WERI-Rb-1 (cell line): ENCODE measurements at regions not wholly inside any gene's neighbourhood (a gene's known extent, or its start where the extent isn't known, plus 50 kb on each side); places are given as distances from the start of the nearest gene placed in this dataset.

ENCODE experiments used
- DNase-seq: peaks from one replicate; pipeline ENCODE4 v3.0.0-alpha.2; 2020
- H3K27ac ChIP-seq: fragments of 250-450 bp; sonication (Bioruptor Pico); 2 replicates; pipeline ENCODE4 v1.5.1; 2020; ENCODE audit warnings: mild to moderate bottlenecking, moderate library complexity
- H3K27me3 ChIP-seq: fragments of 250-450 bp; sonication (Bioruptor Pico); 2 replicates; pipeline ENCODE4 v1.5.1; 2021; ENCODE audit warnings: mild to moderate bottlenecking, low read depth, moderate library complexity; ENCODE audit not compliant: insufficient read depth, severe bottlenecking
- H3K36me3 ChIP-seq: fragments of 250-450 bp; sonication (Bioruptor Pico); 2 replicates; pipeline ENCODE4 v1.5.1; 2020; ENCODE audit warnings: mild to moderate bottlenecking, moderate library complexity
- H3K4me3 ChIP-seq: 2 replicates; pipeline ENCODE4 v1.5.1; 2011; ENCODE audit warnings: low read depth, mild to moderate bottlenecking, control low read depth, low read length
- H3K9me3 ChIP-seq: fragments of 250-450 bp; sonication (Bioruptor Pico); 2 replicates; pipeline ENCODE4 v1.5.1; 2021; ENCODE audit warnings: mild to moderate bottlenecking, moderate library complexity; ENCODE audit not compliant: severe bottlenecking
- CTCF ChIP-seq: IDR thresholded peaks from 2 replicates; pipeline ENCODE4 v1.5.1; 2011; ENCODE audit warnings: low read depth, mild to moderate bottlenecking, control low read depth, inconsistent platforms, low read length

DNA sequence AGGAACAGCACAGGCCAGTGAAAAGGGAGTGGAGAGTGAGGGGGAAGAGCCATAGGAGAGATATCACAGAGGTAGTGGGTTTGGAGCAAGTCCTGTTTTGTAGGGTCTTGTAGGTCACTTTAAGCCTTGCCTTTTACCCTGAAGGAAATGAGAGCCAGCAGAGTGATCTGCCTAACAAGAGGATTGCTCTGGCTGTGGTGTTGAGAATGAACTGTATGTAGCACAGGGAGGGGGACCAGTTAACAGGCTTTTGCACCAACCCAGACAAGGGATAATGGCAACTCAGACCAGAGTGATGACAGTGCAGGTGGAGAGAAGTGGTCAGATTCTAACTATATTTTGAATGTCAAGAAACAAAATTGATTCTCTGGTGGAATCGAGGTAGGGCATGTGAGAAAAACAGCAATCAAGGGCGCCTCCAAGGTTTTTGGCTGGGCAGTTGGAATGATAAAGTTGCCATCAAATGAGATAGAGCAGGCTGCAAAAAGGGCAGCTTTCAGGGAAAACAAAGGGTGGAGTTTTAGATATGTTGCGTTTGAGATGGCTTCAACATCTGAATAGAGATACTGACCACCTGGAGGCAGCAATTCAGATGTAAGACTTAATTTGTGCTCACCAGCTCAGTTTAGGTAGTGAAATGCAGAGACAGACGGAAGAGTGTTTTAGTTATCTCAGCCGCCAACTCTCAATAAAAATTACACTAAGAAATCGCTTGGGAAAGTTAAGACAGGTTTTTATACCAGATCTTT, 134.4 kb upstream of the BTBD3 start:
- no peak for TF ChIP-seq CTCF
- Histone ChIP-seq H3K4me3 (no peak overlapping the region), H3K27ac (no peak overlapping the region), H3K27me3 (no peaks in the 10 kb centered on the region), H3K9me3 (peaks cover 2% of the 10 kb centered on the region), H3K36me3 (no peaks in the 10 kb centered on the region)
- no peak for DNase-seq

- Histone ChIP-seq H3K27ac (no peak overlapping the region), H3K4me3 (no peak overlapping the region), H3K36me3 (no peaks in the 10 kb centered on the region), H3K27me3 (no peaks in the 10 kb centered on the region), H3K9me3 (peaks cover 2% of the 10 kb centered on the region)
- TF ChIP-seq CTCF = no peak
- no peak for DNase-seq
Observed at GRCh38 chr20:11785885-11786507, 131.7 kb upstream of the BTBD3 start.

DNA sequence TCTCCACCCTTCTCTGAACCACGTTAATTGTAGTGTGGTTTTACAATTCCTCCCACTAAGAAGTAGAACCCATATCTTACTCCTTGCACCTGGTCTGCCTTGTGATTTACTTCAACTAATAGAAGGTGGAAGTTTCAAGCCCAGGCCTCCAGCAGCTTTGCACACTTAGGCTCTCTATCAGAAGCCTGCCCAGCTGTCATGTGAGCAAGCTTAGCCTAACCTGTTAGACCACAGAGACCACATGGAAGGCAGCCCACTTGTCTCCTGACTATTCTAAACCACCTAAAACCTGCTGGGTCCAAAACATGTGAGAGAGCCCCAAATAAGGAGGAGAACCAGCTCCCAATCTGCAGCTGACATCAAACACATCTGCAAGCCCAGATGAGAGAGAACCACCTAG, 127.6 kb upstream of the BTBD3 start:
- H3K36me3 ChIP-seq = no peaks in the 10 kb centered on the region
- H3K9me3 ChIP-seq = peaks cover 2% of the 10 kb centered on the region
- H3K27ac ChIP-seq = no peak overlapping the region
- no peak overlapping the region for H3K4me3 ChIP-seq
- no peaks in the 10 kb centered on the region for H3K27me3 ChIP-seq
- no peak for DNase-seq
- no peak for TF ChIP-seq CTCF

GRCh38 chr20:11791316-11791715, 126.4 kb upstream of the BTBD3 start:
- H3K27me3 ChIP-seq = no peaks in the 10 kb centered on the region
- no peak overlapping the region for H3K4me3 ChIP-seq
- DNase-seq = no peak
- H3K9me3 ChIP-seq = no peaks in the 10 kb centered on the region
- no peak overlapping the region for H3K27ac ChIP-seq
- no peak for TF ChIP-seq CTCF
- no peaks in the 10 kb centered on the region for H3K36me3 ChIP-seq

DNA sequence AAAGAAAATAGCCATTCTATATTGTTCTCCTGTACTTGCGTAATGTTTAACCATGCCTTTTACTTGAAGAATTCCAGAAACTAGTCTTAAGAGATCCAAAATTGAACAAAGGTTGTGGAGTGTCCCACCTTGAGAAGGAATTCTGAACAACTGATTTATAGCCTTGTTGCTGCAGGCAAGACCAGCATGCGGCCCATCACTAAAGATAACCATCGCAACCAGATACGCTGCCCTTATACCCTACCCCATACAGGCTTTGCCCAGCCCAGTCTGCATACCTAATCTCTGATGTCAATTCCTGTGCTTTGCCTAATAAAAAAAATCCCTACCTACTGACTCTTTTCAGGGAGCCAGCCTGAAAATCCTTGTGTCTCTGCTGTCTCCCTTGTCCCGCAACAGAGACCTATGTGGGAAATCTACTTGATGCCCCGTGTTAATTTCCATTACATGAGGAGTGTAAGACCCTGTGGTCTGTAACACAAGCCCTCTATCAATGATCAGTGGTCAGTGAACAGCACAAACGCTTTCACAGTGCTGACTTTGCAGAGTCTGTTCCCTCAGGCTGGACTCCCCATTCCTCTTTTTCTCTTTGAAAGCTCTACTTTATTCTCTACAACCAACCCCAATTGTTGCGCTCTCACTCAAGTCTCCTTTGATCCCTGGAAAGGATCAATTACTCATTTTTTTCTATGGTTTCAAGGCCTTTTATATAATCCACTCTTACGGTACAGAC, 125.7 kb upstream of the BTBD3 start:
- Histone ChIP-seq H3K36me3 (no peaks in the 10 kb centered on the region), H3K27me3 (no peaks in the 10 kb centered on the region), H3K27ac (no peak overlapping the region), H3K9me3 (no peaks in the 10 kb centered on the region), H3K4me3 (no peak overlapping the region)
- no peak for DNase-seq
- TF ChIP-seq CTCF = no peak
